GM12878 (cell line): ENCODE measurements at regions not wholly inside any gene's neighbourhood (a gene's known extent, or its start where the extent isn't known, plus 50 kb on each side); places are given as distances from the start of the nearest gene placed in this dataset.

ENCODE experiments used
- CHD2 ChIP-seq: IDR thresholded peaks from 2 replicates; pipeline ENCODE4 v1.6.1; 2011; ENCODE audit warnings: low read depth, low read length, improper control_type of control experiment, borderline replicate concordance
- CREB1 ChIP-seq: IDR thresholded peaks from 2 replicates; pipeline ENCODE4 v1.6.1; 2012; ENCODE audit warnings: low read depth, mild to moderate bottlenecking, inconsistent platforms
- CTCF ChIP-seq, 3 experiments: IDR thresholded peaks in 2 of 3; conservative IDR thresholded peaks in 1 of 3; 2 replicates each; pipeline ENCODE4 v1.5.1; 2011; ENCODE audit warnings: low read depth in 3 of 3, low read length in 3 of 3, mild to moderate bottlenecking in 3 of 3, control low read depth in 2 of 3, moderate library complexity in 2 of 3, inconsistent platforms in 1 of 3, mixed read lengths in 1 of 3; ENCODE audit not compliant: control insufficient read depth in 2 of 3, insufficient read depth in 1 of 3; ENCODE audit errors: extremely low read depth in 1 of 3
- POLR2A ChIP-seq: IDR thresholded peaks from 2 replicates; pipeline ENCODE4 v1.6.1; 2011; ENCODE audit warnings: low read depth, mild to moderate bottlenecking, low read length
- RAD21 ChIP-seq: IDR thresholded peaks from 2 replicates; pipeline ENCODE4 v1.6.1; 2011; ENCODE audit warnings: mild to moderate bottlenecking, low read depth, low read length, moderate library complexity; ENCODE audit not compliant: insufficient read depth
- TAF1 ChIP-seq: IDR thresholded peaks from 2 replicates; pipeline ENCODE4 v1.6.1; 2011; ENCODE audit warnings: mild to moderate bottlenecking, low read depth, low read length, borderline replicate concordance
- YY1 ChIP-seq: IDR thresholded peaks from 2 replicates; pipeline ENCODE4 v1.6.1; 2011; ENCODE audit warnings: low read depth, mild to moderate bottlenecking, low read length

- TF ChIP-seq CTCF (IDR thresholded peaks at IDR 0.05 in 2 of 3, conservative IDR thresholded peaks at IDR 0.05 in 1 of 3; ENCODE audit: control insufficient read depth in 2 of 3, extremely low read depth in 1 of 3, insufficient read depth in 1 of 3, low read depth in 3 of 3, low read length in 3 of 3), result no peak
- no peak for TF ChIP-seq RAD21
- TF ChIP-seq CHD2, result no peak
- TF ChIP-seq TAF1, result no peak
- no peak for TF ChIP-seq CREB1
- no peak for TF ChIP-seq POLR2A
- no peak for TF ChIP-seq YY1
Observed at GRCh38 chr18:23350188-23350587, 102.9 kb upstream of the RIOK3 start.
